Testis (tissue), 2 donors: ENCODE measurements at regions not wholly inside any gene's neighbourhood (a gene's known extent, or its start where the extent isn't known, plus 50 kb on each side); places are given as distances from the start of the nearest gene placed in this dataset.

Experiments used
- DNase-seq: peaks from one replicate; pipeline ENCODE4 v3.0.0-alpha.2; 2019
- H3K27ac ChIP-seq, 2 donors: fragments of 200-600 bp; sonication (generic); one replicate each; pipeline ENCODE4 v1.5.1; 2019
- H3K27me3 ChIP-seq: fragments of 200-600 bp; sonication (generic); one replicate; pipeline ENCODE4 v1.5.1; 2019
- H3K36me3 ChIP-seq: fragments of 200-600 bp; sonication (generic); one replicate; pipeline ENCODE4 v1.5.1; 2017; ENCODE audit warnings: low read depth; ENCODE audit errors: missing control alignments
- H3K4me1 ChIP-seq: fragments of 200-600 bp; sonication (generic); one replicate; pipeline ENCODE4 v1.5.1; 2019
- H3K4me3 ChIP-seq, 2 donors: fragments of 200-600 bp; sonication (generic); one replicate each; pipeline ENCODE4 v1.5.1; 2017 to 2019
- H3K9me3 ChIP-seq: fragments of 200-600 bp; sonication (generic); one replicate; pipeline ENCODE4 v1.5.1; 2017
- CTCF ChIP-seq, 3 experiments: fragments of 450-650 bp in 2 of 3; fragments of 200-600 bp in 1 of 3; sonication (generic) in 1 of 3; IDR thresholded peaks; one replicate each; pipeline ENCODE4 v1.5.1; 2016 to 2019; ENCODE audit warnings: antibody characterized with exemption in 3 of 3, mild to moderate bottlenecking in 2 of 3, moderate library complexity in 1 of 3
- POLR2A ChIP-seq: fragments of 450-650 bp; IDR thresholded peaks from one replicate; pipeline ENCODE4 v1.6.1; 2017; ENCODE audit warnings: antibody characterized with exemption, mild to moderate bottlenecking, moderate library complexity
- WGBS, 2 donors: methylation state at CpG; one replicate each; pipeline ENCODE4 v1.1.5; 2018; 5-methylcytosine and 5-hydroxymethylcytosine counted together
- intact Hi-C: fragments of 100-400 bp; cut with DNase I; formaldehyde crosslinking; loops from one replicate; pipeline ENCODE4 v1.15.1; 2023; ENCODE audit warnings: low total_unique reads

- 37 to 38% methylated on average over 5 of the region's 5 CpGs for WGBS, 2 donors
Measured at GRCh38 chr5:88000877-88001276, 267.8 kb downstream of the TMEM161B start.

GRCh38 chr5:87997662-87998061 is 271.0 kb downstream of the TMEM161B start:
- Histone ChIP-seq H3K27me3 (no peaks in the 10 kb centered on the region), H3K27ac (no peak overlapping the region), H3K4me1 (no peaks in the 10 kb centered on the region), H3K36me3 (no peaks in the 10 kb centered on the region), H3K9me3 (no peaks in the 10 kb centered on the region), H3K4me3 (no peak overlapping the region)
- DNase-seq = no peak
- intact Hi-C loops = no loop called here
- TF ChIP-seq CTCF (IDR thresholded peaks at IDR 0.05) (no peak), POLR2A (no peak)
- WGBS, 2 donors = 42 to 57% methylated on average over 2 to 3 of the region's 3 CpGs

More at GRCh38 chr5:88000877-88001276, 267.8 kb downstream of the TMEM161B start:
- intact Hi-C loops = no loop called here
- Histone ChIP-seq H3K27ac (no peak overlapping the region), H3K4me1 (no peaks in the 10 kb centered on the region), H3K9me3 (no peaks in the 10 kb centered on the region), H3K36me3 (no peaks in the 10 kb centered on the region), H3K27me3 (no peaks in the 10 kb centered on the region), H3K4me3 (no peak overlapping the region)
- TF ChIP-seq POLR2A (no peak), CTCF (IDR thresholded peaks at IDR 0.05) (no peak)
- DNase-seq = no peak

GRCh38 chr5:87966213-87966612 is 302.4 kb downstream of the TMEM161B start:
- no peaks in the 10 kb centered on the region for H3K9me3 ChIP-seq
- H3K27ac ChIP-seq = no peak overlapping the region
- H3K4me3 ChIP-seq = no peak overlapping the region
- WGBS, 2 donors = 41 to 45% methylated on average over 2 of the region's 2 CpGs
- H3K27me3 ChIP-seq = no peaks in the 10 kb centered on the region
- H3K36me3 ChIP-seq = no peaks in the 10 kb centered on the region
- no peaks in the 10 kb centered on the region for H3K4me1 ChIP-seq
- no peak for TF ChIP-seq POLR2A
- intact Hi-C loops = no loop called here
- DNase-seq = no peak

- H3K9me3 ChIP-seq = no peaks in the 10 kb centered on the region
- DNase-seq = no peak
- H3K27me3 ChIP-seq = no peaks in the 10 kb centered on the region
- no peak overlapping the region for H3K4me3 ChIP-seq
- no peaks in the 10 kb centered on the region for H3K4me1 ChIP-seq
- TF ChIP-seq POLR2A = no peak
- TF ChIP-seq CTCF (IDR thresholded peaks at IDR 0.05) = no peak
- intact Hi-C loops = no loop called here
- H3K27ac ChIP-seq = no peak overlapping the region
- H3K36me3 ChIP-seq = no peaks in the 10 kb centered on the region
Measured at GRCh38 chr5:87954121-87954520, 314.5 kb downstream of the TMEM161B start.

GRCh38 chr5:87951661-87952060 is 317.0 kb downstream of the TMEM161B start:
- no peak for DNase-seq
- intact Hi-C loops = no loop called here
- Histone ChIP-seq H3K4me3 (no peak overlapping the region), H3K9me3 (no peaks in the 10 kb centered on the region), H3K4me1 (no peaks in the 10 kb centered on the region), H3K27ac (no peak overlapping the region), H3K36me3 (no peaks in the 10 kb centered on the region), H3K27me3 (no peaks in the 10 kb centered on the region)
- TF ChIP-seq CTCF (IDR thresholded peaks at IDR 0.05) = no peak
- no peak for TF ChIP-seq POLR2A
- 94 to 100% methylated on average over 1 of the region's 1 CpG for WGBS, 2 donors
